ENCODE measurements at regions not wholly inside any gene's neighbourhood (a gene's known extent, or its start where the extent isn't known, plus 50 kb on each side); places are given as distances from the start of the nearest gene placed in this dataset.

DNA sequence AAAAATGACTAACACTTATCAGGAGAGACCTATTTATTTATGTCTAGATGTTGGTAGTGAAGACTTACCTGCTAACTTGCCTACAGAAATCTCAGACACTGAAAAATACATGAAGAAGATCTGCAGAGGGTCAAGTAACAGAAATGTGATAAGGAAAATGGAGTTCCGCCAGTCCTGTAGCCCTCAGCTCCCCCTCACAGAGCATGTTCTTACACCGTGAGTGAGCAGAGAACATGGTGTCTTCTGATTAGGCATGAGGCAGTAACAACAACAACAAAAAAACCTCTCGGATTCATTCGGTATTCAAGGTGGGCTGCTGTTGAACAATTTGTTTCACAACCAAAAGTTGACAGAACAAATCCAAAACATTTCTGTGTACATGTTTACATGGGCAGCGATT is 162.0 kb upstream of the SNX2 start:
- TF ChIP-seq, protein P1, sequence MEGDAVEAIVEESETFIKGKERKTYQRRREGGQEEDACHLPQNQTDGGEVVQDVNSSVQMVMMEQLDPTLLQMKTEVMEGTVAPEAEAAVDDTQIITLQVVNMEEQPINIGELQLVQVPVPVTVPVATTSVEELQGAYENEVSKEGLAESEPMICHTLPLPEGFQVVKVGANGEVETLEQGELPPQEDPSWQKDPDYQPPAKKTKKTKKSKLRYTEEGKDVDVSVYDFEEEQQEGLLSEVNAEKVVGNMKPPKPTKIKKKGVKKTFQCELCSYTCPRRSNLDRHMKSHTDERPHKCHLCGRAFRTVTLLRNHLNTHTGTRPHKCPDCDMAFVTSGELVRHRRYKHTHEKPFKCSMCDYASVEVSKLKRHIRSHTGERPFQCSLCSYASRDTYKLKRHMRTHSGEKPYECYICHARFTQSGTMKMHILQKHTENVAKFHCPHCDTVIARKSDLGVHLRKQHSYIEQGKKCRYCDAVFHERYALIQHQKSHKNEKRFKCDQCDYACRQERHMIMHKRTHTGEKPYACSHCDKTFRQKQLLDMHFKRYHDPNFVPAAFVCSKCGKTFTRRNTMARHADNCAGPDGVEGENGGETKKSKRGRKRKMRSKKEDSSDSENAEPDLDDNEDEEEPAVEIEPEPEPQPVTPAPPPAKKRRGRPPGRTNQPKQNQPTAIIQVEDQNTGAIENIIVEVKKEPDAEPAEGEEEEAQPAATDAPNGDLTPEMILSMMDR (IDR thresholded peaks at IDR 0.05; ENCODE audit: low read length) = no peak
- TF ChIP-seq EZH2 (optimal IDR thresholded peaks at IDR 0.05; ENCODE audit: low read depth, low read length) (no peak), EZH2phosphoT487 (IDR thresholded peaks at IDR 0.05; ENCODE audit: low read length) (no peak)

Data from MM.1S (cell line).